Trophoblast cell (in vitro differentiated cells and primary cell): ENCODE measurements at regions not wholly inside any gene's neighbourhood (a gene's known extent, or its start where the extent isn't known, plus 50 kb on each side); places are given as distances from the start of the nearest gene placed in this dataset.
A peak's percentile ranks its signal among the peaks of the same experiment; 100 is the strongest.
"Not testable (repeated sequence)": the region's sequence is repeated elsewhere in the genome, so short reads cannot be mapped to it uniquely, and the experiment has no call there.

ENCODE experiments used
- DNase-seq, 2 donors: peaks; one replicate each; pipeline ENCODE4 v3.0.0-alpha.2; 2016
- H2AFZ ChIP-seq: 2 replicates; pipeline ENCODE4 v1.6.1; 2013; ENCODE audit warnings: low read length, moderate library complexity, mild to moderate bottlenecking; ENCODE audit not compliant: insufficient read depth, poor library complexity
- H2AK5ac ChIP-seq: 2 replicates; pipeline ENCODE4 v1.6.1; 2013; ENCODE audit warnings: mild to moderate bottlenecking, low read length
- H2BK120ac ChIP-seq: 2 replicates; pipeline ENCODE4 v1.6.1; 2013; ENCODE audit warnings: low read length, mild to moderate bottlenecking, moderate library complexity; ENCODE audit not compliant: insufficient read depth, poor library complexity
- H2BK12ac ChIP-seq: 2 replicates; pipeline ENCODE4 v1.6.1; 2013; ENCODE audit warnings: mild to moderate bottlenecking, low read length, moderate library complexity
- H2BK5ac ChIP-seq: 2 replicates; pipeline ENCODE4 v1.6.1; 2013; ENCODE audit warnings: low read length, low read depth, moderate library complexity, mild to moderate bottlenecking; ENCODE audit not compliant: poor library complexity
- H3K14ac ChIP-seq: 2 replicates; pipeline ENCODE4 v1.6.1; 2013; ENCODE audit warnings: mild to moderate bottlenecking, low read length
- H3K18ac ChIP-seq: 2 replicates; pipeline ENCODE4 v1.6.1; 2013; ENCODE audit warnings: mild to moderate bottlenecking, low read length
- H3K23ac ChIP-seq: 2 replicates; pipeline ENCODE4 v1.6.1; 2013; ENCODE audit warnings: low read length
- H3K27ac ChIP-seq: 2 replicates; pipeline ENCODE4 v1.5.1; 2013; ENCODE audit warnings: low read depth, mild to moderate bottlenecking, inconsistent platforms, low read length, moderate library complexity
- H3K27me3 ChIP-seq: 2 replicates; pipeline ENCODE4 v1.6.1; 2013; ENCODE audit warnings: inconsistent platforms, mild to moderate bottlenecking, low read length, moderate library complexity; ENCODE audit not compliant: insufficient read depth
- H3K36me3 ChIP-seq, 2 experiments: 1 replicate in 1 of 2; 2 replicates in 1 of 2; pipeline ENCODE4 v1.6.1; 2013; ENCODE audit warnings: low read length in 2 of 2, mild to moderate bottlenecking in 2 of 2, moderate library complexity in 1 of 2; ENCODE audit not compliant: insufficient read depth in 2 of 2, control insufficient read depth in 1 of 2
- H3K4ac ChIP-seq: 2 replicates; pipeline ENCODE4 v1.6.1; 2013; ENCODE audit warnings: low read depth, mild to moderate bottlenecking, low read length, moderate library complexity
- H3K4me1 ChIP-seq, 2 experiments: 1 replicate in 1 of 2; 2 replicates in 1 of 2; pipeline ENCODE4 v1.6.1; 2013; ENCODE audit warnings: low read length in 2 of 2, mild to moderate bottlenecking in 2 of 2, moderate library complexity in 1 of 2; ENCODE audit not compliant: insufficient read depth in 2 of 2, control insufficient read depth in 1 of 2
- H3K4me2 ChIP-seq: 2 replicates; pipeline ENCODE4 v1.6.1; 2013; ENCODE audit warnings: inconsistent platforms, mild to moderate bottlenecking, low read length, moderate library complexity
- H3K4me3 ChIP-seq: 2 replicates; pipeline ENCODE4 v1.5.1; 2013; ENCODE audit warnings: mild to moderate bottlenecking, low read depth, low read length, inconsistent platforms
- H3K79me1 ChIP-seq: one replicate; pipeline ENCODE4 v1.6.1; 2013; ENCODE audit warnings: low read length
- H3K79me2 ChIP-seq: 2 replicates; pipeline ENCODE4 v1.6.1; 2013; ENCODE audit warnings: low read length, mild to moderate bottlenecking; ENCODE audit not compliant: control insufficient read depth, insufficient read depth, poor library complexity
- H3K9ac ChIP-seq: 2 replicates; pipeline ENCODE4 v1.6.1; 2013; ENCODE audit warnings: mild to moderate bottlenecking, low read length
- H3K9me3 ChIP-seq: 2 replicates; pipeline ENCODE4 v1.6.1; 2013; ENCODE audit warnings: low read depth, mild to moderate bottlenecking, control low read depth, inconsistent platforms, low read length; ENCODE audit not compliant: insufficient read depth
- H4K12ac ChIP-seq: 2 replicates; pipeline ENCODE4 v1.6.1; 2013; ENCODE audit warnings: low read depth, mild to moderate bottlenecking, low read length, moderate library complexity
- H4K8ac ChIP-seq: 2 replicates; pipeline ENCODE4 v1.6.1; 2013; ENCODE audit warnings: low read depth, mild to moderate bottlenecking, low read length, moderate library complexity
- H4K91ac ChIP-seq: one replicate; pipeline ENCODE4 v1.6.1; 2013; ENCODE audit warnings: low read depth, mild to moderate bottlenecking, low read length, moderate library complexity
- WGBS: extraction: QIAGEN DNeasy Blood & Tissue Kit; methylation state at CpG from one replicate; pipeline ENCODE4 v1.1.7; 2013; ENCODE audit warnings: missing lambda C conversion rate; ENCODE audit not compliant: insufficient read length, insufficient coverage; ENCODE audit errors: extremely low coverage; 5-methylcytosine and 5-hydroxymethylcytosine counted together

DNA sequence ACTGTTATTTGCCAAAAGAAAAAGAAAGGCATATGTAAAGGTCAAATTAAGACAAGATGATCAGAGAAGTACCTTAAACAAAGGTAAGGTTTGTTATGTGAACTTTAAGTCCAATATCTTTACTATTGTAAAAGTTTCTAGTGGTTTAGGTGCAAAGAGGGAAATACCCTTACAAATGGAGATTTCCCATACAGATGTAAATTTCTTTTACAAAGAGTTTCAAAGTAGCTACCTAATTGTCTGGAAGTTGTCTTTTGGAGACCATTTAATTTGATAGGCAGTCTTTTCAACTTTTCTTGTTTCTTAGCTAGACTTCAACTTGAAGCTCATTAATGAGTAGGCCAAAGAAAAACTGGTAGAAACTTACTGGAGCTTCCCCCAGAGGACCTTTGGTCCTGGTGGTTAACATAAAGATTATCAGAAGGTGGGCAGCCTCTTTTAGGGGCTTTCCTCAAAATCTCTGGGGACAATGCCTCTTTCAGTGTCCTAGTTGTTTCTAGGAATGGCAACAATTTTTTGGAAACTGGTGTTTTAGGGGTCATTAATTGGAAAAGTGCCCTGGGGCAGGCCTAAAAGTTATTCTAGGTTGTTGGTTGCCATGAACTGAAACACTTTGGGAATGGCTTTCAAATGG lies 297.3 kb downstream of the GUCY2F start:
- Histone ChIP-seq H3K4me3 (no peak overlapping the region), H3K23ac (no peak overlapping the region), H3K27me3 (no peaks in the 10 kb centered on the region)

DNA sequence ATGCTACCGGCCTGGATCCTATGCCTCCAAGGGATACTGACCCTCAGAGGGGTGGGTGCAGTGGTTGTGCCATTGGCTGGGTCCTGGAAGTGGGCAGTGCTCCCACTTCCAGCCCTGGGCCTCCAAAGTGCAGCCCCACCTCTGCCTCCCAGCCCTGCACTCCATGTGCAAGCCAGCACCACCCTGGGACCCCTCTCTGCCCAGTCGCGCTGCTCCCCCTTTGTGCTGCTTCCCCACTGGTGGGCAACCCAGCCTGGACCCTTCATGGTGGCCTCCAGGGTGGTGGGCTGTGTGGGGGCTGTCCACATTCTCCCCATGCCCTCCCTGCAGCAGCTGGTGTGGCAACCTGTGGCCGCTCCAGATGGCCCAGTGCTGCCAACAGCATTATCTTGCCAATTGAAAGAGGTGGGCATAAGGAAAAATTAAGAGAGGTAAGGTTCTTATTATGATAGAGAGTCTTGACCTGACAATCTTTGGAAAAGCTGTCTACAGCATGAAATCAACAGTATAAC lies 309.7 kb downstream of the GUCY2F start:
- no CpG with 5 or more reads among the region's 4 CpGs for WGBS
- Histone ChIP-seq H3K4me3 (no peak overlapping the region), H2BK12ac (no peak overlapping the region), H4K12ac (no peak overlapping the region), H3K9me3 (peaks cover 2% of the 10 kb centered on the region), H3K27me3 (no peaks in the 10 kb centered on the region), H3K27ac (no peak overlapping the region), H3K9ac (no peak overlapping the region), H4K8ac (no peak overlapping the region), H3K4ac (no peak overlapping the region), H3K14ac (no peak overlapping the region), H3K36me3 (no peaks in the 10 kb centered on the region), H4K91ac (no peak overlapping the region), H3K4me1 (no peaks in the 10 kb centered on the region), H3K4me2 (no peak overlapping the region), H3K79me1 (no peaks in the 10 kb centered on the region), H2BK5ac (no peak overlapping the region), H3K23ac (no peak overlapping the region), H3K79me2 (no peaks in the 10 kb centered on the region), H2AK5ac (no peak overlapping the region), H3K18ac (no peak overlapping the region), H2BK120ac (no peak overlapping the region), H2AFZ (no peak overlapping the region)
- DNase-seq = no peak

More for the DNA sequence above, 297.3 kb downstream of the GUCY2F start:
- H3K36me3 ChIP-seq = no peaks in the 10 kb centered on the region
- H3K79me1 ChIP-seq = no peaks in the 10 kb centered on the region
- H3K9me3 ChIP-seq = no peaks in the 10 kb centered on the region
- H3K9ac ChIP-seq = no peak overlapping the region
- no peak overlapping the region for H4K91ac ChIP-seq
- H4K8ac ChIP-seq = no peak overlapping the region
- H2BK120ac ChIP-seq = no peak overlapping the region
- no peak overlapping the region for H2AK5ac ChIP-seq
- H4K12ac ChIP-seq = no peak overlapping the region
- H3K4me2 ChIP-seq = no peak overlapping the region
- no peak overlapping the region for H3K14ac ChIP-seq
- no peak overlapping the region for H3K4ac ChIP-seq
- no peak overlapping the region for H2BK12ac ChIP-seq
- H3K79me2 ChIP-seq = no peaks in the 10 kb centered on the region
- no peak overlapping the region for H3K27ac ChIP-seq
- DNase-seq = no peak
- H2AFZ ChIP-seq = no peak overlapping the region
- no peaks in the 10 kb centered on the region for H3K4me1 ChIP-seq
- no peak overlapping the region for H3K18ac ChIP-seq
- H2BK5ac ChIP-seq = no peak overlapping the region

DNA sequence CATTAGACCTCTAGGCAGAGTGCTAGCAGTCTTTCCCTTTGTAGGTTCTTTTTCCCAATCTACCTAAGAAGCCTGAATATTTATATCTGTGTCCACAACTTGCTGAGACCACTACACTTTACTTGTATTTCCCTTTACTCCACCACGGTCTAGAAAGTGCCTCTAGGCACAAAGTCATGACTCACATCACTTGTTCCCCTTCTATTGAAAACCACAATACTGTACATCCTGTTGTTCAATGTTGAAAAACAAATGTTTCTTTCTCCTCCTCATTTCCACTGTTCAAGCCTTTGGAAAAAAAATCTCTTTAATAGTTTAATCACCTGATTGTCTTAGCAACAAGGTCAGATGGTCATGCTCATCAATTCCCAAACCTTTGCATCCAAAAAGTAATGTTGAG lies 326.7 kb downstream of the GUCY2F start:
- Histone ChIP-seq H3K9ac (no peak overlapping the region), H3K36me3 (no peaks in the 10 kb centered on the region), H3K4ac (no peak overlapping the region), H2AK5ac (no peak overlapping the region), H3K9me3 (no peaks in the 10 kb centered on the region), H2BK12ac (no peak overlapping the region), H2BK5ac (no peak overlapping the region), H2BK120ac (no peak overlapping the region), H2AFZ (no peak overlapping the region), H3K4me3 (no peak overlapping the region), H3K18ac (no peak overlapping the region), H3K79me2 (no peaks in the 10 kb centered on the region), H3K14ac (no peak overlapping the region), H3K23ac (no peak overlapping the region), H3K27ac (no peak overlapping the region), H3K79me1 (no peaks in the 10 kb centered on the region), H4K12ac (no peak overlapping the region), H3K4me1 (no peaks in the 10 kb centered on the region), H3K4me2 (no peak overlapping the region), H3K27me3 (no peaks in the 10 kb centered on the region), H4K91ac (no peak overlapping the region), H4K8ac (no peak overlapping the region)
- no peak for DNase-seq
- WGBS = no CpG with 5 or more reads among the region's 1 CpG

DNA sequence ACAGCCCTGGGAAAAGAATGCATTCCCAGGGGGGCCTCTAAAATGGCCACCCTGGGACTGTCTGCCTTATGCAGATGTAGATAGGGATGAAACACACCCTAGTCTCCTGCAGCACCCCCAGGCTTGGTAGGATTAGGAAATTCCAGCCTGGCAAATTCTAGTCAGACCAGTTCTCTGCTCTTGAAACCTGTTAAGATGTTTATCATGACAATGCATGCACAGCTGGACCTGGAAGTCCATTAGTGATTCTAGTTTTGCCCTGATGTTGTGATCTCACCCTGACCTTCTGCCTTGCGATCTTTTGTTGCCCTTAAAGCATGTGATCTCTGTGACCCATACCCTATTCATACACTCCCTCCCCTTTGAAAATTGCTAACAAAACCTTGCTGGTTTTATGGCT lies 337.7 kb downstream of the GUCY2F start:
- not testable (repeated sequence) for H2BK12ac ChIP-seq, H3K4me2 ChIP-seq, H3K18ac ChIP-seq, H3K4ac ChIP-seq, H3K9me3 ChIP-seq, H3K9ac ChIP-seq, H4K8ac ChIP-seq, H2BK5ac ChIP-seq, H4K91ac ChIP-seq, H3K27me3 ChIP-seq, H3K36me3 ChIP-seq, H2BK120ac ChIP-seq, H3K23ac ChIP-seq, H3K27ac ChIP-seq, H2AK5ac ChIP-seq, H3K14ac ChIP-seq, H3K4me1 ChIP-seq, H3K4me3 ChIP-seq, H3K79me1 ChIP-seq, H2AFZ ChIP-seq, H3K79me2 ChIP-seq, H4K12ac ChIP-seq
- WGBS = no CpG with 5 or more reads among the region's 1 CpG
- peak; percentile 42 to 71 for DNase-seq
